ENCODE measurements at regions not wholly inside any gene's neighbourhood (a gene's known extent, or its start where the extent isn't known, plus 50 kb on each side); places are given as distances from the start of the nearest gene placed in this dataset.

- WGBS = 80% methylated on average over 5 of the region's 5 CpGs
- H3K27ac ChIP-seq (ENCODE audit: low read depth) = no peak overlapping the region
- no peaks in the 10 kb centered on the region for H3K4me1 ChIP-seq (ENCODE audit: insufficient read depth)
- no peaks in the 10 kb centered on the region for H3K36me3 ChIP-seq (ENCODE audit: insufficient read depth)
- no peak for DNase-seq (ENCODE audit: extremely low spot score)
- H3K4me3 ChIP-seq (ENCODE audit: low read depth, low read length) = no peak overlapping the region
These were observed 186.9 kb downstream of the GPAT3 start for GRCh38 chr4:83722730-83723269.

GRCh38 chr4:83716874-83717273 lies 181.0 kb downstream of the GPAT3 start:
- Histone ChIP-seq H3K36me3 (ENCODE audit: insufficient read depth) (no peaks in the 10 kb centered on the region), H3K27ac (ENCODE audit: low read depth) (no peak overlapping the region), H3K4me1 (ENCODE audit: insufficient read depth) (no peaks in the 10 kb centered on the region), H3K4me3 (ENCODE audit: low read depth, low read length) (no peak overlapping the region)
- no peak for DNase-seq (ENCODE audit: extremely low spot score)

GRCh38 chr4:83712890-83713289 lies 177.0 kb downstream of the GPAT3 start:
- Histone ChIP-seq H3K36me3 (ENCODE audit: insufficient read depth) (no peaks in the 10 kb centered on the region), H3K4me1 (ENCODE audit: insufficient read depth) (no peaks in the 10 kb centered on the region), H3K27ac (ENCODE audit: low read depth) (no peak overlapping the region), H3K4me3 (ENCODE audit: low read depth, low read length) (no peak overlapping the region)
- DNase-seq (ENCODE audit: extremely low spot score) = no peak

DNA sequence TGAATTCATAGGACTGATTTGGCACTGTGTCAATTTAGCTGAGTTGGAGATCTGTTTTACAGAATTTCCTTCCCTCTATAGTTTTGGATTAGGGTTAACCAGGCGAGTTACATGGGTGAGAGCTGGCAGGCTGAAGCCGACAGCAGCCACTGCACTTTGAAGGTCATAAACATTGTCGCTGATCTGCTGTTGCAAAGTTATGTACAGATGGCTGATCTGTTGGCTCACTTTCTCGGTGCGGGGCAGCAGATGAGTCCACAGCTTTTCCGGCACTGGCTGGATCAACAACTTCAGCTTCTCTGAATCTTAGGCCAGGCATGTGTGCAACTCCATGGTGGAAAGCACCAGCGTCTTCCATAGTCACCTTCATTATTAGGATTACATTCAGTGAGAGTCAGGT lies 173.7 kb downstream of the GPAT3 start:
- 60% methylated on average over 7 of the region's 7 CpGs for WGBS
- H3K4me3 ChIP-seq (ENCODE audit: low read depth, low read length) = no peak overlapping the region
- DNase-seq (ENCODE audit: extremely low spot score) = no peak
- H3K27ac ChIP-seq (ENCODE audit: low read depth) = no peak overlapping the region
- H3K4me1 ChIP-seq (ENCODE audit: insufficient read depth) = no peaks in the 10 kb centered on the region
- H3K36me3 ChIP-seq (ENCODE audit: insufficient read depth) = no peaks in the 10 kb centered on the region

GRCh38 chr4:83708500-83709175 lies 172.7 kb downstream of the GPAT3 start:
- DNase-seq (ENCODE audit: extremely low spot score) = no peak
- no peak overlapping the region for H3K27ac ChIP-seq (ENCODE audit: low read depth)
- WGBS = 50% methylated on average over 6 of the region's 6 CpGs
- H3K4me3 ChIP-seq (ENCODE audit: low read depth, low read length) = no peak overlapping the region
- no peaks in the 10 kb centered on the region for H3K36me3 ChIP-seq (ENCODE audit: insufficient read depth)
- H3K4me1 ChIP-seq (ENCODE audit: insufficient read depth) = no peaks in the 10 kb centered on the region

DNA sequence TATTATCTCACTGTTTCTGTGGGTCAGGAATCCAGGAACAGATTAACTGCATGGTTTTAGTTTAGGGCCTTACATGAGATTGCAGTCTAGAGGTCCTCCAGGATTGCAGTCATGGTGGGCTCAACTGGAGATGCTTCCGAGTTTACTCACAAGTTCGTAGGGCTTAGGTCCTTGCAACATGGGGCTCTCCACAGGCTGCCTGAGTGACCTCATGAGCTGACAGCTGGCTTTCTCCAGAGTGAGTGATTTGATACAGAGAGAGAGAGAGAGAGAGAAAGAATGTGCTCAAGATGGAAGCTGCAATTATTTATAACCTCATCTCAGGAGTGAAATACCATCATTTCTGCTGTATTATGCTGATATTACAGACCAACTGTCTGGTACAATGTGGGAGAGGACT lies 168.9 kb downstream of the GPAT3 start:
- H3K36me3 ChIP-seq (ENCODE audit: insufficient read depth) = no peaks in the 10 kb centered on the region
- H3K4me3 ChIP-seq (ENCODE audit: low read depth, low read length) = no peak overlapping the region
- 84% methylated on average over 2 of the region's 2 CpGs for WGBS
- no peaks in the 10 kb centered on the region for H3K4me1 ChIP-seq (ENCODE audit: insufficient read depth)
- no peak for DNase-seq (ENCODE audit: extremely low spot score)
- no peak overlapping the region for H3K27ac ChIP-seq (ENCODE audit: low read depth)

DNA sequence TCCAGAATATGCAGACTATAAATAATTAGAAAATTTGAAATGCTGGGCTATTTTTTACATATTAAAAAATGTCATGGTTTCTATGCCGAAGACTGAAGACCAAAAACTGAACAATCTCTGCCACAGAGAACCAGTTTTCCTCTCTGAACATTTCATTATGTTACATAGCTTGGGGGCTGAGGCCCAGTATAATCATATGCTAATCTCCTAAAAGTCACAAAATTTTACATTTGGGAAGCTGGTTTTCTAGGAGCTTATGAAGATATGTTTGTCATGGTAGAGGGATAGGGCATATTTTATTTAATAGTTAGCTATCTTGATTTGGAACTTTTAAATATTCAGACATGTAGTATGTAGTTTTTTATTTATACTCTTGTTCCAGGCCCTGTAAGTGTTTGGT lies 167.8 kb downstream of the GPAT3 start:
- DNase-seq (ENCODE audit: extremely low spot score) = no peak
- WGBS = 91% methylated on average over 1 of the region's 1 CpG
- no peak overlapping the region for H3K4me3 ChIP-seq (ENCODE audit: low read depth, low read length)
- no peaks in the 10 kb centered on the region for H3K4me1 ChIP-seq (ENCODE audit: insufficient read depth)
- no peak overlapping the region for H3K27ac ChIP-seq (ENCODE audit: low read depth)
- H3K36me3 ChIP-seq (ENCODE audit: insufficient read depth) = no peaks in the 10 kb centered on the region

GRCh38 chr4:83701041-83701440 lies 165.1 kb downstream of the GPAT3 start:
- Histone ChIP-seq H3K27ac (ENCODE audit: low read depth) (no peak overlapping the region), H3K36me3 (ENCODE audit: insufficient read depth) (no peaks in the 10 kb centered on the region), H3K4me1 (ENCODE audit: insufficient read depth) (no peaks in the 10 kb centered on the region), H3K4me3 (ENCODE audit: low read depth, low read length) (no peak overlapping the region)
- no peak for DNase-seq (ENCODE audit: extremely low spot score)
- 91% methylated on average over 1 of the region's 1 CpG for WGBS

DNA sequence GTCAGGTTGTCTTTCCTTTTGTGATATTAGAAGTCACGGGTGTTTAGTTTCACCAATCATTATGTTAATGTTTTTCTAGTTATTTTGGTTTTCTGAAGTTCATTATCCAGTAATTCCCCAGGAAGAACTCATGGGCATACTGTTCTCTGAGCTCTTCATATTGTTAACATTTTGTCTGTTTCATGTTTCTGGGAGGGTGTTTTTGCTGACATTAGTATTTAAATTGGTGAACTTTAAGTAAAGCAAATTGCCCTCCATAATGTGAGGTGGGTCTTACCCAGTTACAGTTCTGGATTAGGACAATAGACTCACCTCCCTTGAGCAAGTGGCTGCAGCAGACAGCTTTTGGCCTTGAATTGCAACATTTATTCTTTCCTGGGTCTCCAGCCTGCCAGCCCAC lies 163.4 kb downstream of the GPAT3 start:
- Histone ChIP-seq H3K4me1 (ENCODE audit: insufficient read depth) (no peaks in the 10 kb centered on the region), H3K4me3 (ENCODE audit: low read depth, low read length) (no peak overlapping the region), H3K36me3 (ENCODE audit: insufficient read depth) (no peaks in the 10 kb centered on the region), H3K27ac (ENCODE audit: low read depth) (no peak overlapping the region)
- 86% methylated on average over 1 of the region's 1 CpG for WGBS
- DNase-seq (ENCODE audit: extremely low spot score) = no peak

DNA sequence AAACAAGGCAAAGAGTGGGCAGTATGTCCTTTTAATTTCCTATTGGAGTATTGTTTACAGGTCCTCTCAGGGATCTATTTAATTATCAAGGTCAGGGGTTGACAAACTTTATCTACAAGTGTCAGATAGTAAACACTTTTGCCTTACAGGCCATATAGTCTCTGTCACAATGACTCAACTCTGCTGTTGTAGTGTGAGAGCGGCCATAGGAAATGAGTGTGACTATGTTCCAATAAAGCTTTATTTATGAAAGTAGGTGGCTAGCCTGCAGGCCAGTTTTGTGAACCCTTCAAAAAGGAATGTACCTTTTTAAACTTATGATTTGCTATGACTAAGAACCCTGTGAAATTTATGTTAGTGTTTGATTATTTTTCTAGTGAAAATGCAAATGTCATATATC lies 156.1 kb downstream of the GPAT3 start:
- Histone ChIP-seq H3K4me1 (ENCODE audit: insufficient read depth) (no peaks in the 10 kb centered on the region), H3K36me3 (ENCODE audit: insufficient read depth) (no peaks in the 10 kb centered on the region), H3K27ac (ENCODE audit: low read depth) (no peak overlapping the region), H3K4me3 (ENCODE audit: low read depth, low read length) (no peak overlapping the region)
- 87% methylated on average over 1 of the region's 1 CpG for WGBS
- DNase-seq (ENCODE audit: extremely low spot score) = no peak

DNA sequence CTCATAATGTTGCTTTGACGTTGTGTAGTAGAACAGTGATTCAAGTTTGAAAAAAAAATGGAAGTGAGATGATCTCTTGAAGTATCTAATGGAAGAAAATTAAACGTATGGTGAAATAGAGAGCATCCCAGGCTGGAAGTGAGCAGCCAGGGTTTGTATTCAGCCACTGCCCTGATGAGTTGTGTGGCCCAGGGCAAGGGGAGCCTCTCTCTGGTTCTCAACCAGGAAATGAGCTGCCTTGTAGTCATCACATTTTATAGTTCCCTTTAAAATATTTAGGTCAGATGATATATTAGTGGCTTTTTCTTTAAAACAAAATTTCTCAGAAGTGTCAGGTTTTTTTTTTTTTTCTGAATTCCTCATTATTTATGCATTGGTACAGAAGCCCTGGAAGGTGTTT lies 150.3 kb downstream of the GPAT3 start:
- DNase-seq (ENCODE audit: extremely low spot score) = no peak
- H3K4me1 ChIP-seq (ENCODE audit: insufficient read depth) = no peaks in the 10 kb centered on the region
- H3K36me3 ChIP-seq (ENCODE audit: insufficient read depth) = no peaks in the 10 kb centered on the region
- WGBS = 68% methylated on average over 2 of the region's 2 CpGs
- H3K4me3 ChIP-seq (ENCODE audit: low read depth, low read length) = no peak overlapping the region
- H3K27ac ChIP-seq (ENCODE audit: low read depth) = no peak overlapping the region

DNA sequence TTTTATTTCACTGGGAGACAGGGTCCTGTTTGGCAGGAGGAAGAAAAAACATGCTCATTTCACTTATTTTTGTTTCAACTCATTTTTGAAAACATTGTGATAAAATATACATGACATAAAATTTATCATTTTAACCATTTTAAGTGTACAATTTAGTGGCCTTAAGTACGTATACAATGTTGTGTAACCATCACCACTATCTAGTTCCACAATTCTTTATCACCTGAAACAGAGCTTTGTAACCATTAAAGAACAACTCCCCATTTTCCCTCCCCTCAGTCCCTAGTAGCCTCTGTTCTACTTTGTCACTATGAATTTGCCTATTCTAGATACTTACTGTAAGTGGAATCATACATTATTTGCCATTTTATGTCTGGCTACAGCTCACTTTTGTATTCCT lies 143.8 kb downstream of the GPAT3 start:
- no peak for DNase-seq (ENCODE audit: extremely low spot score)
- H3K27ac ChIP-seq (ENCODE audit: low read depth) = no peak overlapping the region
- H3K4me1 ChIP-seq (ENCODE audit: insufficient read depth) = no peaks in the 10 kb centered on the region
- no peaks in the 10 kb centered on the region for H3K36me3 ChIP-seq (ENCODE audit: insufficient read depth)
- no peak overlapping the region for H3K4me3 ChIP-seq (ENCODE audit: low read depth, low read length)
- WGBS = 70% methylated on average over 1 of the region's 1 CpG

DNA sequence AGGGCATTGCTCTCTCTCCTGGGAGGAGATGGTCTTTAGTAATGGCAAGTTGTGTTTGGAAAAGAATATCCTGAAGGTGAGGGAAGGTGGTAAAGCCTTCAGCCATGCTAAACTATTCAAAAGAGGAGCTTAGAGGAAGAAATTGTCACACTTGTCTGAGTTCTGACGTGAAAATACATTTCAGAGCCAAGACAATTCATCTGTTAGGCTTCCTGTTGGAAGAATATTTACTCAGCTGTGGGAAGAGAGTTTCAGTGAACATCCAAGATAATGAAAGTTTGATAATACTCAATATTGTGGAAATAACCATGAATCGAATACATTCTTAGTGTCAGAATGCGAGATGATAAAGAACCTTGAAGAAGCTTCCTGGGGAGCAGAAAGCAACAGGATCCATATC lies 143.3 kb downstream of the GPAT3 start:
- 72% methylated on average over 3 of the region's 3 CpGs for WGBS
- no peaks in the 10 kb centered on the region for H3K4me1 ChIP-seq (ENCODE audit: insufficient read depth)
- H3K36me3 ChIP-seq (ENCODE audit: insufficient read depth) = no peaks in the 10 kb centered on the region
- no peak for DNase-seq (ENCODE audit: extremely low spot score)
- no peak overlapping the region for H3K27ac ChIP-seq (ENCODE audit: low read depth)
- no peak overlapping the region for H3K4me3 ChIP-seq (ENCODE audit: low read depth, low read length)

DNA sequence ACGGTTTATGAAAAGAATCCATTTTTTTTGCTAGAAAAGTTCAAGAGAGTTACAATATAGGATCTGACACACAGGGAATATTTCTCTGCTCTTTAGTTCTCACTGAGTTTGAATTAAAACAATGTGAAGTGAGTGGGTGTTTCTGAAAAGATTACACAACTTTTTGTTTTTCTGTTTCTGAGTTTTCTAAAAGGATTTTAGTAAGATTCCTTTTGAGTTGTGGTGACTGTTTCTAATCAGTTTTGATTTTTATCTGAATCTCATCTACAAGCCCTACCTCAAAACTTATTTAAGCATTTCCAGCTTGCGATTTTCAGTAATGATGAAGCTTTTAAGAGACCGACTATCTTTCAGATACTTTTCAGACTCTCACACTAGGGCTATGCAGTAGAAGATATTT lies 141.7 kb downstream of the GPAT3 start:
- Histone ChIP-seq H3K4me3 (ENCODE audit: low read depth, low read length) (no peak overlapping the region), H3K27ac (ENCODE audit: low read depth) (no peak overlapping the region), H3K4me1 (ENCODE audit: insufficient read depth) (no peaks in the 10 kb centered on the region), H3K36me3 (ENCODE audit: insufficient read depth) (no peaks in the 10 kb centered on the region)
- no peak for DNase-seq (ENCODE audit: extremely low spot score)
- 72% methylated on average over 3 of the region's 3 CpGs for WGBS

DNA sequence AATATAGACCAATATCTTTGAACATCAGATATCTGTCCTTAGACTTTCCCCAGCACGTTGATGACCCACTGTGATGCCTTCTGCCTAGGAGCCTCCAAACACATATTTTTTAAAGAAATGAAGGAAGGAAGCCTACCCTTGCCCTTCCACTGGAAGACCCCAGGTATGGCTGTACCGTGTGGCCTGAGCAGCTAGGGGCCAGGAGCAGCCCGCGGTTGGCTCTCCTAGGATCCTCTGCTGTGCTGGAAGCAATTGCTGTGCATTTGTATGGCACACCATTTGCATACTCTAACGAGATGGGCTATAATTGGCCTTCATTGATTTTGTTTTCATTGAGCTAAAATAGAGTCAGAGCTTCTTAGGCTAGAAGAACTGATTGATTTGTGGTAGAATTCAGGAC lies 128.8 kb downstream of the GPAT3 start:
- no peaks in the 10 kb centered on the region for H3K36me3 ChIP-seq (ENCODE audit: insufficient read depth)
- H3K27ac ChIP-seq (ENCODE audit: low read depth) = no peak overlapping the region
- DNase-seq (ENCODE audit: extremely low spot score) = no peak
- H3K4me3 ChIP-seq (ENCODE audit: low read depth, low read length) = no peak overlapping the region
- H3K4me1 ChIP-seq (ENCODE audit: insufficient read depth) = no peaks in the 10 kb centered on the region
- 56% methylated on average over 5 of the region's 5 CpGs for WGBS
